K562 (cell line): ENCODE measurements at regions not wholly inside any gene's neighbourhood (a gene's known extent, or its start where the extent isn't known, plus 50 kb on each side); places are given as distances from the start of the nearest gene placed in this dataset.

ENCODE experiments used
- ATAC-seq: fragments of 200-7000 bp; cut with Tn5 transposase; 3 replicates; pipeline ENCODE4 v1.9.1; 2020; ENCODE audit warnings: moderate library complexity
- BruUV-seq: library from RNA; stranded (reverse); fragments of 400-500 nt; replicated peaks from 2 replicates; lab custom pipeline; 2021; lab: Mats Ljungman, UMichigan
- CTCF ChIA-PET: fragments of 300-600 bp; formaldehyde crosslinking; extraction: SDS; loops from one replicate; lab custom pipeline; 2021; ENCODE audit warnings: low intra/inter-chr PET ratio; lab: Yijun Ruan, JAX
- POLR2A ChIA-PET: fragments of 300-600, 350-650 bp; sonication (Branson Sonifier 250); formaldehyde crosslinking; extraction: SDS; loops from one replicate; lab custom pipeline; 2021; ENCODE audit warnings: antibody characterized with exemption, inconsistent platforms; lab: Yijun Ruan, JAX
- DNase-seq, 4 experiments: peaks; one replicate each; pipeline versions ENCODE4 v3.0.0 to v3.0.0-alpha.2; 2011 to 2018; ENCODE audit warnings: low spot score in 3 of 4, mixed read lengths in 3 of 4; ENCODE audit errors: extremely low read depth in 1 of 4
- FAIRE-seq: peaks from 2 replicates; lab custom pipeline; 2011; peaks lifted over from hg19 to GRCh38; lab: Jason Lieb, UNC
- H2AFZ ChIP-seq: 2 replicates; pipeline ENCODE4 v1.6.0; 2011; ENCODE audit warnings: low read depth, low read length, control low read depth, inconsistent platforms
- H3K27ac ChIP-seq: fragments of 200-600 bp; 3 replicates; pipeline ENCODE4 v1.8.0; 2011; ENCODE audit warnings: low read depth, mild to moderate bottlenecking, control low read depth, inconsistent platforms, low read length, moderate library complexity, mixed read lengths; ENCODE audit errors: extremely low read depth
- H3K27me3 ChIP-seq, 2 experiments: fragments of 300-600 bp in 1 of 2; 2 replicates in 1 of 2; 3 replicates in 1 of 2; pipeline versions ENCODE4 v1.6.0 to v1.8.0; 2011; ENCODE audit warnings: inconsistent platforms in 2 of 2, low read length in 2 of 2, mild to moderate bottlenecking in 1 of 2, mixed read lengths in 1 of 2, moderate library complexity in 1 of 2; ENCODE audit not compliant: control insufficient read depth in 2 of 2, insufficient read depth in 2 of 2
- H3K36me3 ChIP-seq: fragments of 300-600 bp; 3 replicates; pipeline ENCODE4 v1.8.0; 2011; ENCODE audit warnings: mild to moderate bottlenecking, low read length, inconsistent platforms; ENCODE audit not compliant: control insufficient read depth, insufficient read depth
- H3K4me1 ChIP-seq, 2 experiments: fragments of 200-600 bp in 1 of 2; replicated peaks in 1 of 2; 2 replicates in 1 of 2; 3 replicates in 1 of 2; pipeline versions ENCODE4 v1.5.1 to v1.8.0; 2011; ENCODE audit warnings: inconsistent platforms in 2 of 2, low read length in 2 of 2, mild to moderate bottlenecking in 1 of 2, mixed read lengths in 1 of 2, moderate library complexity in 1 of 2; ENCODE audit not compliant: control insufficient read depth in 2 of 2, insufficient read depth in 2 of 2
- H3K4me2 ChIP-seq: 2 replicates; pipeline ENCODE4 v1.6.1; 2011; ENCODE audit warnings: low read length, control low read depth, inconsistent platforms, mixed read lengths; ENCODE audit not compliant: insufficient read depth
- H3K4me3 ChIP-seq: fragments of 200-600 bp; sonication (generic), shearing (Covaris generic); 2 replicates; pipeline ENCODE4 v1.5.1; 2016; ENCODE audit warnings: control low read depth, inconsistent platforms
- H3K79me2 ChIP-seq: fragments of 200-600 bp; 3 replicates; pipeline ENCODE4 v1.8.0; 2011; ENCODE audit warnings: low read length, inconsistent platforms; ENCODE audit not compliant: control insufficient read depth, insufficient read depth
- H3K9ac ChIP-seq, 2 experiments: 2 replicates each; pipeline versions ENCODE4 v1.6.0 to v1.6.1; 2011; ENCODE audit warnings: low read depth in 2 of 2, low read length in 2 of 2, control low read depth in 1 of 2, inconsistent platforms in 1 of 2, mild to moderate bottlenecking in 1 of 2, mixed read lengths in 1 of 2; ENCODE audit not compliant: insufficient read depth in 1 of 2
- H3K9me1 ChIP-seq: one replicate; pipeline ENCODE4 v1.6.0; 2011; ENCODE audit warnings: inconsistent platforms, mild to moderate bottlenecking, low read length, moderate library complexity; ENCODE audit not compliant: control insufficient read depth, insufficient read depth
- H3K9me3 ChIP-seq: replicated peaks from 2 replicates; pipeline ENCODE4 v1.5.1; 2011; ENCODE audit warnings: low read depth, low read length, inconsistent platforms; ENCODE audit not compliant: control insufficient read depth, insufficient read depth
- H4K20me1 ChIP-seq: replicated peaks from 2 replicates; pipeline ENCODE4 v1.6.1; 2011; ENCODE audit warnings: low read length, inconsistent platforms, mixed read lengths; ENCODE audit not compliant: control insufficient read depth, insufficient read depth
- BDP1 ChIP-seq: IDR thresholded peaks from 3 replicates; pipeline ENCODE4 v1.6.1; 2011; ENCODE audit not compliant: insufficient read length, insufficient read depth
- KAT7 ChIP-seq: sonication (generic); formaldehyde crosslinking; IDR thresholded peaks from 2 replicates; pipeline ENCODE4 v1.8.0; 2022; ENCODE audit warnings: missing genetic modification reagents, mild to moderate bottlenecking, borderline replicate concordance
- NFIC ChIP-seq: fragments of 450-650 bp; IDR thresholded peaks from 2 replicates; pipeline ENCODE4 v1.6.1; 2017; ENCODE audit warnings: mild to moderate bottlenecking, inconsistent platforms
- RFX1 ChIP-seq: fragments of 450-650 bp; IDR thresholded peaks from 2 replicates; pipeline ENCODE4 v1.6.1; 2016; ENCODE audit warnings: mild to moderate bottlenecking, moderate library complexity
- ZNF184 ChIP-seq: sonication (generic); formaldehyde crosslinking; IDR thresholded peaks from 2 replicates; pipeline ENCODE4 v1.5.0; 2020; ENCODE audit warnings: missing genetic modification reagents
- WGBS: fragments of 100-300 bp; shearing (Covaris generic); methylation state at CpG from one replicate; pipeline ENCODE4 v1.1.6; 2016; ENCODE audit warnings: low coverage, mixed read lengths; ENCODE audit not compliant: insufficient coverage; ENCODE audit errors: missing lambda C conversion rate; 5-methylcytosine and 5-hydroxymethylcytosine counted together
- in situ Hi-C: fragments of 300-500 bp; cut with MboI; formaldehyde crosslinking; loops from 4 replicates; pipeline ENCODE4 v1.15.0; 2018; ENCODE audit warnings: inconsistent platforms, mixed read lengths
- intact Hi-C: fragments of 100-400 bp; cut with micrococcal nuclease; formaldehyde crosslinking; loops from 2 replicates; pipeline ENCODE4 v1.14.2; 2022
- TF ChIP-seq, protein P1 (sequence below): fragments of 250-450 bp; sonication (Bioruptor Pico); IDR thresholded peaks from 2 replicates; pipeline ENCODE4 v1.5.0; 2021

DNA sequence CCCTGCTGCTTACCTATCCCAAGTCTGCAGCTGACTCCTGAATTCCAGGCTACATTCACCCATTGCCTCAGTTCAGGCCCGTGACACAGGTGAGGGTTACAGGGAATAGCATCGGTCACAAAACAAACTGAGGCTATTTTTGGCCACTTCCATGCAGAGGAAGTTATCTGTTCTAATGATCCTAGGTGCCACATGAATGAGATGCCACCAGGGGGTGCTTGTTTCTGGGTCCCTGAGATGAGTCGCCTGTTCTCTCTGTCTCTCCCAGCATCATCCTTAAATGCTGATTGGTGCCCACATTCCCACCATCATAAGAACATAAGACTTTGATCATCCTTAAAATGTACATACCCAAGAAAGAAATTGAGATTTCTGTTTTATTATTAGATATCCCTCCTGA, 119.0 kb upstream of the CELF4 start (continued):
- TF ChIP-seq, protein P1, sequence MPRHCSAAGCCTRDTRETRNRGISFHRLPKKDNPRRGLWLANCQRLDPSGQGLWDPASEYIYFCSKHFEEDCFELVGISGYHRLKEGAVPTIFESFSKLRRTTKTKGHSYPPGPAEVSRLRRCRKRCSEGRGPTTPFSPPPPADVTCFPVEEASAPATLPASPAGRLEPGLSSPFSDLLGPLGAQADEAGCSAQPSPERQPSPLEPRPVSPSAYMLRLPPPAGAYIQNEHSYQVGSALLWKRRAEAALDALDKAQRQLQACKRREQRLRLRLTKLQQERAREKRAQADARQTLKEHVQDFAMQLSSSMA, result no peak

DNA sequence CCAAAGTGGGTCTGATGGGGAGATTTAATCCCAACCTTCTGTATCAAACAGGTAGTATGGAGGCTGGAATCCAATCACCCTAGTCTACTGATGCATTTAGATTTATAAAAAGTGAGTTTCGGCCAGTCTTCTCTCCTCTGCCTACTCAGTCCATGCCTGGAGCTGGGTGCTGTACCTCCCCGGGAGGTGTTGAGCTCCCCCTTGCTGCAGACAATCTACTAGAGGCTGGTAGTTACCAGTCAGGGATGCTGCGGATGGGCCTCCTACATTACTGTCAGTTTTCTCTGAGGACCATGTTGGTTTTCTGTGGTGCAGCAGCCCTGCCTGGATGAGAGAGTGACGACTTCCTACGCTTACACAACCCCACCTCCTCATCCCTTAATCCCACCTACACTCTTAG, 118.6 kb upstream of the CELF4 start:
- H4K20me1 ChIP-seq, result no peaks in the 10 kb centered on the region
- no peak overlapping the region for H3K4me2 ChIP-seq
- H3K79me2 ChIP-seq, result no peaks in the 10 kb centered on the region
- no peak overlapping the region for H3K9ac ChIP-seq
- H3K4me3 ChIP-seq, result no peak overlapping the region
- no peaks in the 10 kb centered on the region for H3K27me3 ChIP-seq
- TF ChIP-seq RFX1 (no peak), BDP1 (no peak), KAT7 (CRISPR knock-in tag) (no peak), ZNF184 (CRISPR knock-in tag) (no peak), NFIC (no peak)
- POLR2A ChIA-PET, result no interaction called here
- H3K27ac ChIP-seq, result no peak overlapping the region
- intact Hi-C loops, result no loop called here
- CTCF ChIA-PET, result no interaction called here
- in situ Hi-C loops, result no loop called here
- no peak for DNase-seq
- no peaks in the 10 kb centered on the region; the same call in 1 of the 2 replicates for H3K9me3 ChIP-seq
- no peaks in the 10 kb centered on the region for H3K36me3 ChIP-seq
- no peaks in the 10 kb centered on the region for H3K9me1 ChIP-seq
- peaks cover 0 to 3% of the 10 kb centered on the region in 2 experiments; a peak in 1 of 5 replicates for H3K4me1 ChIP-seq
- WGBS, result 5% methylated on average over 5 of the region's 5 CpGs
- BruUV-seq, result no TSS peak
- no peak overlapping the region for H2AFZ ChIP-seq
- no peak for ATAC-seq
- no peak for FAIRE-seq
